ENCODE measurements at regions not wholly inside any gene's neighbourhood (a gene's known extent, or its start where the extent isn't known, plus 50 kb on each side); places are given as distances from the start of the nearest gene placed in this dataset.
A peak's percentile ranks its signal among the peaks of the same experiment; 100 is the strongest.

- no peak overlapping the region for H4K91ac ChIP-seq (replicated peaks; ENCODE audit: insufficient read length, low read length)
- 51% methylated on average over 2 of the region's 3 CpGs; no CpG with 5 or more reads in 1 of the 2 experiments for WGBS, 2 experiments (ENCODE audit: extremely low coverage in 1 of 2, insufficient coverage in 1 of 2, insufficient read length in 1 of 2, insufficient replicate concordance in 2 of 2, low coverage in 1 of 2, low lambda C conversion rate in 2 of 2, missing lambda C conversion rate in 1 of 2)
- H3K4me1 ChIP-seq (replicated peaks in 1 of 4; ENCODE audit: control insufficient read depth in 3 of 4, insufficient read depth in 4 of 4, low read length in 3 of 4): peaks cover 0 to 5% (median 2%) of the 10 kb centered on the region in 4 experiments; a peak in 2 of 7 replicates
- H3K36me3 ChIP-seq (ENCODE audit: control insufficient read depth in 2 of 4, insufficient read depth in 4 of 4, low read length in 3 of 4): no peaks in the 10 kb centered on the region
- H2BK15ac ChIP-seq (ENCODE audit: low read length): no peak overlapping the region
- no peak overlapping the region for H3K4ac ChIP-seq (replicated peaks; ENCODE audit: insufficient read length, low read depth, low read length)
- POLR2A ChIA-PET (ENCODE audit: partially characterized antibody): interaction anchor here (0.6 kb wide), 1 partner anchor 1681 kb away, joined by 3 read pairs; no protein-coding TSS in a partner anchor
- H3K56ac ChIP-seq (replicated peaks; ENCODE audit: insufficient read length, low read depth, low read length): no peak overlapping the region
- no peaks in the 10 kb centered on the region for H3K27me3 ChIP-seq (replicated peaks in 1 of 4; ENCODE audit: control insufficient read depth in 3 of 4, extremely low read depth in 1 of 4, insufficient read depth in 3 of 4, low read length in 3 of 4)
- H3K9ac ChIP-seq (replicated peaks in 1 of 4; ENCODE audit: extremely low read depth in 1 of 4, low read depth in 3 of 4, low read length in 3 of 4): no peak overlapping the region
- no peak overlapping the region for H3K23ac ChIP-seq (ENCODE audit: insufficient read length)
- H3K79me2 ChIP-seq (ENCODE audit: control insufficient read depth in 1 of 2, insufficient read depth in 2 of 2, low read length in 2 of 2): no peaks in the 10 kb centered on the region
- no peak overlapping the region for H2BK120ac ChIP-seq (replicated peaks; ENCODE audit: low read depth, low read length)
- no peak overlapping the region; a peak in 1 of 8 replicates for H3K4me3 ChIP-seq (ENCODE audit: extremely low read depth in 1 of 4, insufficient read depth in 2 of 4, low read depth in 3 of 4, low read length in 4 of 4)
- H4K5ac ChIP-seq (ENCODE audit: insufficient read length, low read depth, low read length): no peak overlapping the region
- no peak overlapping the region for H2BK12ac ChIP-seq (ENCODE audit: low read depth, low read length)
- H2BK20ac ChIP-seq (ENCODE audit: low read length): no peak overlapping the region
- no peaks in the 10 kb centered on the region for H3K23me2 ChIP-seq (ENCODE audit: low read depth, low read length)
- DNase-seq (ENCODE audit: low read depth in 1 of 2, low spot score in 2 of 2): peak in 1 of 2 experiments; percentile 2
- no peaks in the 10 kb centered on the region for H3K79me1 ChIP-seq (ENCODE audit: low read depth, low read length)
- no peak overlapping the region for H3K27ac ChIP-seq (ENCODE audit: low read depth, low read length)
- no peak for FAIRE-seq
- H2BK5ac ChIP-seq (ENCODE audit: low read depth, low read length): no peak overlapping the region
- peaks cover 4 to 10% of the 10 kb centered on the region in 2 experiments; a peak in 1 of 4 replicates for H3K9me3 ChIP-seq (ENCODE audit: insufficient read depth in 2 of 2, low read depth in 1 of 2, low read length in 1 of 2)
- H2AK5ac ChIP-seq (ENCODE audit: low read depth, low read length): no peak overlapping the region
- H3K18ac ChIP-seq (ENCODE audit: extremely low read depth, low read length): no peak overlapping the region
- no peak overlapping the region for H2AFZ ChIP-seq (ENCODE audit: low read length)
- no peak overlapping the region for H3K14ac ChIP-seq (ENCODE audit: insufficient read length)
- TF ChIP-seq GABPA (IDR thresholded peaks at IDR 0.05; ENCODE audit: borderline replicate concordance, insufficient read depth, low read length): no peak
- H3K4me2 ChIP-seq (ENCODE audit: insufficient read depth in 1 of 2, low read depth in 2 of 2, low read length in 2 of 2): no peak overlapping the region
- no peak overlapping the region for H4K8ac ChIP-seq (ENCODE audit: extremely low read depth, insufficient read depth, low read length)
- no peaks in the 10 kb centered on the region for H4K20me1 ChIP-seq (replicated peaks in 1 of 2; ENCODE audit: control insufficient read depth in 1 of 2, insufficient read depth in 2 of 2, low read length in 2 of 2)
- CTCF ChIA-PET (ENCODE audit: partially characterized antibody): interaction anchor here (0.8 kb wide), 1 partner anchor 57 kb away, joined by 3 read pairs; no protein-coding TSS in a partner anchor
These were observed 173.2 kb upstream of the TECRL start for GRCh38 chr4:64582492-64582891.
